HCEC 1CT (cell line): ENCODE measurements at regions not wholly inside any gene's neighbourhood (a gene's known extent, or its start where the extent isn't known, plus 50 kb on each side); places are given as distances from the start of the nearest gene placed in this dataset.

Source experiments
- DNase-seq: peaks from one replicate; pipeline ENCODE4 v3.0.0-alpha.2; 2017

DNA sequence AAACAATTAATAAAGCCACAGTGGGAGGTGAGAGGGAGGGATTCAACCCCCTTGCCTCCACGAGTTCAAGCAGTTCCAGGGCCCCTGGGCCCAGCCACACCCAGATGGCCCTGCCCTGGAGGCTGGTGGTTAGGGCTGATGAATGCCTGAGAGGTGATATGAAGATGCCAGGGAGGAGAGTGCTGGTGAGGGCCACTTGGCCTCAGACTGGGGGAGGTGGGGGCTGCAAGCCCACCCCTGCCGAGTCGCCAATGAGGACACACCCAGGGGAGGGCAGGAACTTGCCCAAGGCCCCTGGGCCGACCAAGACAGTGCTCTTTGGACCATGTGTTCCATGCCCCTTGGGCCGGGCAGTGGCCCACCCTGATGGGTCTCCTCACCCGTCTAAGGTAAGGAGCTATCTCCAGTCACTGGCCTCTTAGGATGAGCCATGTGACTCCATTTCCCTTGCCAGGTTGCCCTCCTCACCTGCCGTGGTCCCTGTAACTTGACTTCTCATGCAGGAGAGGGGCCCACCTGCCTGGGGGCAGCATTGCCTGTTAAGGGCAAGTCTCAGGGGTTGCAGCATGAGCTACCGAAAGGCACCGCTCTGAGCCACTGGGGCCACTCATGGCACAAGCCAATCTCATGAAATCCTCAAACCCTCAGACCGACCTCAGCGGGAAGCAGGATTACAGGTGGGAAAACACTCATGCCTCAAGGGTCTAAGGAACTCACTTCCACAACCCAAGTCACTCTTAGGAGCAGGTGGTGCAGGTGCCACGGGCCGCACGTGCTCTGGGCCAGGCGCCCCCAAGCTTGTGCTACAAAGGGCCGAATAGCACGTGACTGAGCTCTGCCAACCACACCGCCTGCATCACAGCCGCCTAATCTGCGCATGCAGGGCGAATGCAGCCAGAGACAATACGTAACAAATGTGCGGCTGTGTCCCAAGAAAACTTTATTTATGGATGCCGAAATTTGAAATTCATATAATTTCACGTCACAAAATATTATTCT is 147.4 kb upstream of the MLN start:
- no peak for DNase-seq

DNA sequence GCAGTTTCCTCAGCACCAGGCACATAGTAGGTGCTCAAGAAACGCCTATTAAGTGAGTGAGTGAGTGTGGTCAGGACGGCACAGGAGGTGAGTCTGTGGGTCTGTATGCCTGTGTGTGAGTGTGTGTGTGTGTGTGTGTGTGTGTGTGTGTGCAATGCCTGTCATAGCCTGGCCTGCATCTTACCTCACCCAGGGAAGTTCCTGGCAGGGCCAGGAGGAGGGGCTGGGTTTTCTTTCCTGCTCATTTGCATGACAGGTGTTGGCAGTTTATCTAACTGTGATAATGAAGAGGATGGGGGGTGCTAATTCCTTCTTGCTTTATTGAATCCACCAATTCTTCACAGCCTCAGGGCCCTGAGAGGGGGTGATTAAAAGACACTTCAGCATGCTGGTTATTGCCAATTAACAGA is 146.7 kb upstream of the MLN start:
- DNase-seq, result no peak

DNA sequence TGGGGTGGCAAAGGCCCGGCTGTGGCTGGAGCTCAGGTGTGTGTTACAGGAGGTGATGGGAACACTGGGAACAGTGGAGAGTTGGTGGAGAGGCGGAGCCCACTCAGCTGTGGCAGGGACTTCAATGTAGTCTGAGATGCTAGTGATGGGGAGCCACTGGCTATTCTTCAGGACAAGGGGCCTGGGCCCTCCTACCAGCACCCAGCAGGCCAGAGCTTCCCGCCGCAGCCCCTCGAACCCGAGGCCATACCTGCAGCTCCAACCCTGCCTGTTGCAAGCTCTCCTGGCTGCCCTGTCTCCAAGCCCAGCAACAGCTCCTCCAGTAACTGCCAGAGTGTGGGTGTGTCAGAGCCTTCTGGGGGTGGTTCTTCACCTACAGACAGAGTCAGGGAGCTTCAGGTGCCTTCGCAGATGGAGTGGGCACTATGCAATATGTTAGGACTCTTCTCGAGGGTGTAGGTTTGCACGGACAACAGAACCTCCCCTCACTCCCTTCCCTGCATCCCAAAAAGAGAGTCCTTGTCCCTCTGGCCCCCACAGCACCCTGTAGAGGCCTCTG is 146.2 kb upstream of the MLN start:
- no peak for DNase-seq

DNA sequence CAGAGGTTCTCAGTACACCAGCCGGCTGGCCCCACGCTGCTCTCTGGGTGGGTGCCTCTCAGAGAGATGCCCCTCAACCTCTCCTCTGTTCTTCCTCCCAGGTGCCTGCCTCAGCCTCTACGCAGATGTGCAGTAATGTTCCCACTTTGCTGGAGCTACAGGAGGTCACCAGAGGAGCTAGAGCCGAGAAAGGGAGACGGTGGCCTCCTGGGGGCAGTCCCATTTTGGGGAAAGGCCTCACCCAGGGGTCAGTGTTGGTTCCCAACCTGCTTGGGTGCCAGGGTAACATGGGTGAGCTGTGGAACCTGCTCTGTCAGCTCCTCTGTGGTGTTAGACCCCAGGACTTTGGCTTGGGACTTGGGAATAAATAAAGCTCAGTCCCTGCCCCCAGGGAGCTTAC is 145.3 kb upstream of the MLN start:
- DNase-seq, result no peak

DNA sequence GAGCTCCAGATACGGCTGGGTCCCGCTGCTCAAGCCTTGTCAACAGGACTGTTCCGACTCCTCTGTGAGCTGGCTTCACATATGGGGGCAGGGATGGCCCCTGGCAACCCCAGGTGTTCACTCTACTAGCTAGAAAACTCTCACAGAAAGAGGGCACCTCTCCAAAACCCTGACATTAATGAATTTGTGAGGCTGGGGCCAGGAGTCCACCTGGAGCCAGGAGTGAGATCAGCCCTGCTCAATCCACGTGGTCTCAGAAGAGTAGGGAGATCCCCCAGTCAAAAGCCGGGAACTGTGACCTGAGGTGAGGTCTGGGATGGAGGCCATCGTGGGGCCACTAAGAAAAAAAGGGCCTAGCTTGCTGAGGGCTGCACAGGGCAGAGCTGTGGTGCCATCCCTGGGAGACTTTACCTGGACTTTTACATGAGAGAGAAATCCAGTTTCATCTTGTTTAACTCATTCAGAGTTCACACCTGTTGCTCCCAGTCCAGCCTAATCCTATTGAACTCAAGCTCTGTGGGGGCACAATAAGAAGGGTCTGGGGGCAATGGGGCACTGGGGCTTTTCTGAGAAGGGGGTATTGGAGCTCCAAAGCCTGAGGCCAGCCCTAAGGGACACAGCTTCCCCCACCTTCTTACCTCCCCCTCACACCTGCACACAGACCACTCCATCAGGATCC is 144.3 kb upstream of the MLN start:
- DNase-seq, result no peak

DNA sequence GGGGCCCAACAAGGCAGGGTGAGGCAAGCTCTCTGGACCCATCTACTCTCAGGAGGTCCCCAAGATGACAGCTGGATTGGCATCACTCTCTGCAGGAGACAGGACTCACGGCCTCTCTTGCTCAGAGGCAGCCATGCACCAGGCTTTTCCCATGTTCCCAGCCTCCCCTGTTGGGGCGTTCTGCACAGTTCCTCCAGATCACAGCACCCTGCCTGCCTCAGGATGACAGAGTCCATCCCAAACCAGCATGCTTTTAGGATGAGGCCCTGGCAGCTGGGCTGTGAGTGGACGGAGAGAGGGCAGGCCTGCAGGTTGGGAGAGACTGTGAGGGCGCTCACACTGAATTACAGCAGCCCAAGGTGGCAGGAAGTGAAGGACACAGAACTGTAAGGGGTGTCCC is 143.2 kb upstream of the MLN start:
- DNase-seq, result no peak

DNA sequence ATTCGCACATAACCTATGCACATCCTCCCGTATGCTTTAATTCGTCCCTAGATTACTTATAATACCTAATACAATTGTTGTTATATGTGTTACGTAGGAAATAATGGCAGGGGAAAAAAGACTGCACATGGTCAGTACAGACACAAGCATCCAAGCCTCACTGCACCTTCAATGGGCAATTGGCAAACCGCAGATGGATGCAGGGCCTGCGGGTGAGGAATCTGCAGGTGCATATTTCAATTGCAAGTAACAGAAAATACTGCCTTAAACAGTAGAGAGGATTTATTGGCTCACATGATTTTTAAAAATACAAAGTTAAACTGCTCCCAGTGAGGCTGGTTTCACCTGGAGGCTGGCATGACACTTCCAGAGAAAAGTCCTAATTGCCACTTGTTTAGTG is 142.1 kb upstream of the MLN start:
- DNase-seq, result no peak

DNA sequence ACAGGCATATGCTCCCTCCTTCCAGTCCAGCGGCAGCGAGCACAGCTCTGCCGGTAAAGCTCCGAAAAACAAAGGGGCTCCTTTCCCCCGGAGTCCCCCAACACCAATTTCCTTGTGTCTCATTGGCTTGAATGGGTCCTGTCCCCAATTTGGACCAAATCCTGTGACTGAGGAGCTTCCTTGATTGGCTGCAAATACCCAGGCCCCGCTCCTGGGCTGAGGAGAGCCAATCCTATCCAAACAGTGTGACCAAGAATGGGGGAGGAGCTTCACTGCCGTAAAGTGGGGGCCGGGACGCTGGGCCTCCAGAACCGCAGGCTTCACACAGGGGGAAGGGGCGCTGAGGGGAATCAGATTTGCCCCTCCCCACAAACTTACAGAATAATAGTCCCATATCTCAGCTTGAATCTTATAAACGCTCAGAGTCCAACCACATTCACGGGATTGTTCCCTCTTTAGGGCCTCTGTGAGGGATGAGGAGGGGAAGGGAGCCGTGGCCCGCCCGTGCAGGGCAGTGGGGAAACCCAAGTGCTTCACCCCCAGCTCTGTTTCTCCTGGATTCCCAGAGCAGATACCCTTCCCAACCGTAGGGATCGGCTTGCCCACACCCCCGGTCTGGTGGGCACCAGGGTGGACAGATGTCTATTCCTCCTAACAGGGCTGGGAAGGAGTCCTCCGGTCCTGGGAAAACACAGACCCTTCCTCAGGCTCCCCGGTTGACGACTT is 141.0 kb upstream of the MLN start:
- no peak for DNase-seq

DNA sequence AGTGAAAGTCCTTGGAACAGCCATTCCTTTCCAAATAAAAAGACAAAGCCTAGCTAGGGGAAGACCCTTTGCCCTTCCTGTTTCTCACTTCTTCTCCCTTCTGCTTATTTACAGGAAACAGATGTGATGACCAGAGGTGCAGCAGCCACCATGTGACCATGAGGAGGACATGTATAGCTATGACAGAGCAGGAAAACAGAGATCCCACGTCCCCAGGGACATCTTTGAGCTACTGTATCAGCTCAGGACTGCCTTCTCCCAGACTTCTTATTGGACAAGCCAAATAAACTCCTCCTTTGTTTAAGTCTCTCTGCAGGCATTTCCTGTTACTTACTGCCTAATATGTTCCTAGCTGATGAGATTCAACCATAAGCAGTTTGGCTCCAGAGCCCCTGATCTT is 133.1 kb upstream of the MLN start:
- DNase-seq, result no peak

DNA sequence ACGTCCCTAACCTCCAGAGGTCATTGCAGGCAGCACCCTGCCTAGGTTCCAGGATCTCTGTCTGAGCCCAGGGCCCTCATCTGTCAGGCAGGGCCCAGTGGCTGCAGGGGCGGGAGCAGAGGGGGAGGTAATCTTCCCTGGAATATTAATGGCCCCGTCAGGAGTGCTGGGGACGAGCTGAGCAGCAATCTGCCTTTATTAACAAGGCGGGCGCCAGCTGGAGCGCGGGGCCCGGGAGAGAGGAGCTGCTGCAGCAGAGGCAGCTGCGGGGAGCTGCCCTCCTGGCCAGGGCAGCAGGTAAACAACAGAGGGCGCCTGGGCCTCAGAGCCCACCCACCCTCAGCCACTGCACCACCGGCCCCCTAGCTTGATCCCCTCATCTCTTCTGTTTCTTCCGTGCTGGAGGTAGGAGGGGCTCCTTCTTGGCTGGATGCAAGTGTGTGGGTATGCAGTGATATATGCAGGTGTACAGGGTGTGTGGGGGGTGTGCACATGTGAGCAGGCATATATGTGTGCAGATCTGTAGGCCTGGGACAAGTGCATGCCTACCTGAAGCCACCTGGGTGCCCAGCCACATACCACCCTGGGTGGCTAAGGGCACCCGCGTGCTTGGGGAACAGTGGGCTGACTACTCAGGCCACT is 131.8 kb upstream of the MLN start:
- no peak for DNase-seq

DNA sequence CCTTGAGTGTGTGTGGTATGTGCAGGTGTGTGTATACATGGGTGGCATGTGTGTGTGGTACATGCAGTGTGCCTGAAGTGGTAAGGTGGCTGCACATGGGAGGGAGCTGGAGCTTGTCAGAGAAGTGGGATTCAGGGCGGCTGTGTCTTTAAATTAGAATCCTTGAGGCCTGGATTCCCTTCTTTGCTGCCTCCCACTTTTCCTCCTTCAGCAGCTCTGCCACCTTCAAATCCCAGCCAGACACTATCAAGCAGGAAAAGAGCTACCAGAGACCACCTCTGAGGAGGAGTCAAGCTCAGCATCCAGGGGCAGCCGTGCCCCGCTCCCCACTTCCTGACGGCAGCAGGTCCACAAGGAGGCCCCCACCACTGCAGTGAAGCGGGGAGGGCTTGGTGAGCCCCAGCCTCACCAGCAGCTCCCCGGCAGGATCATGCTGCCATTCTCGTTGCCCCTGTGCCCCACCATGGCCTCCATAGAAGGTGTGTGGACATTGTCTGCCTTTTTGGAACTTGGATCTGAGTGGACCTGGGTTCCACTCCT is 131.0 kb upstream of the MLN start:
- DNase-seq, result no peak

DNA sequence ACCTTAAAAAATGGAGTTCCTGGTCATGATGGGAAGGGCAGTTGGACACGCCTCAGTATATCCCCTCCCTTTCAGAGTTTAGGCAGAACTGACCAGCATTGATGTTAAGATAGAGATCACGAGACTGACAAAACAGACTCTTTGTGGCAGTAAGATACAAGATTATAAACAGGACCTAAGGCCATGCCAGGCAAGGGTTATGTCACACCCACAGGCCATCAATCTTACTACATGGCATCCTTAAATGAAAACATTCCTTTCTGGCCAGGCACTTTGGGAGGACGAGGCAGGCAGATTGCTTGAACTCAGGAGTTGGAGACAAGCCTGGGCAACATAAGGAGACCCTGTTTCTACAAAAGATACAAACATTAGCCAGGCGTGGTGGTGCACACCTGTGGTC is 129.3 kb upstream of the MLN start:
- DNase-seq, result no peak

DNA sequence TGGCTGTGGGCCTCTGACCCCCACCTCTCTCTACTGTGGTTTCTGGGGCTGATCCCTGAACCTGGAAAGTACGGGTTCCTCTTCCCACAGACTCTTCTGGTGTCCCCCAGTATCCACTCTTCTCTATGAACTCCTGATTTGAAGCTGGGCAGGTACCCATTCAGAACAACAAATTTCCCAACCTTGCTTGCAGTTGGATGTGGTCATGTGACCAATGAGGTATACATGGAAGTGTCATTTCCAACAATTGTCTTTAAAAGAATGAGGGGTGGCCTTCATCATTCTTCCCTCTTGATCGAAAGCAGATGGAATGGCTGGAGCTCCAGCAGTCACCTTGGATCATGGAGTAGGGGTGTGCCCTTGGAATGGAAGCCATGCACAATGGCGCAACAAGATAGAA is 128.0 kb upstream of the MLN start:
- DNase-seq, result no peak

DNA sequence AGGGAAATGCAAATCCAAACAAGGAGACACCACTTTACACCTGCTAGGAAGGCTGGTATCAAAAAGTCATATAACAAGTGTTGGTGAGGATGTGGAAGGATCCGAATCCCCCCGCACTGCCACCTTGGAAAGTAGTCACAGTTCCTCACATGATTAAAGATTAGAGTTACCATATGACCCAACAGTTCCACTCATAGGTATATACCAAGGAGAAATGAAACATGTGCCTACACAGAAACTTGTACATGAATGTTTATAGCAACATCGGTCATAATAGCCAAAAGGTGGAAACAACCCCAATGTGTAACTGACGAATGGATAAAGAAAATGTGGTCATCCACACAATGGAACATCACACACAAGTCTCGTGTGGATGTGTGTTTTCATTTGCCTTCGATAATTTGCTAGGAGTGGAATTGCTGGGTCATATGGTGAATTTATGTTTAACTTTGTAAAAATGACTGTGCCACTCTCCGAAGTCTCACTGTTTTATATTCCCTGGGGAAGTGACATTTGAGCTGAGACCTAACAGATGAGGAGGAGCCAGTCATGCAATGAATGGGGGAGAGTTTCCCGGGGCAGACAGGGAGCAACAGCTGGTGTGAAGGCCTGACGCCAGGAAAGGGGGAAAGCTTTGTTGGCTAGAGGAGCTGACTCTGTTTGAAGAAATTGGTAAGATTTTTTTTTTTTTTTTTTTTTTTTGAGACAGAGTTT is 125.9 kb upstream of the MLN start:
- no peak for DNase-seq

DNA sequence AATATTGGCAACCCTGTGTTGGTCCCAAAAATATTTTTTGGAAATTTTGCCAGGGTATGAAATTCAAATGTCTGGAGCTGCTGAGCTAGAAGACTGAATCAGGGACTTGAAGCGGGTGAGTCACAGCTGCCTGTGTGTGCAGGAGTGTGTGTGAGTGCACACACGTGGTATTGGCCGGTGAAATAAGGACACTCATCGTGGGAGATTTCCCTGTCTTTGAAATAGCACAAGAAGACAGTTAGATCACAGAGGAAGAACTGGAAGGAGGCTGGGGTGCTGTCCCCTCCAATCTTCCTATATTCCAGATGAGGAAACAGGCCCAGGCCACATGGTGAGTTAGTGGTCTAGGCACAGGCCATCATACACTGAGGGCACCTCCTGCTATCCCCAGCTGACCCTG is 123.8 kb upstream of the MLN start:
- peak; percentile 76 for DNase-seq

DNA sequence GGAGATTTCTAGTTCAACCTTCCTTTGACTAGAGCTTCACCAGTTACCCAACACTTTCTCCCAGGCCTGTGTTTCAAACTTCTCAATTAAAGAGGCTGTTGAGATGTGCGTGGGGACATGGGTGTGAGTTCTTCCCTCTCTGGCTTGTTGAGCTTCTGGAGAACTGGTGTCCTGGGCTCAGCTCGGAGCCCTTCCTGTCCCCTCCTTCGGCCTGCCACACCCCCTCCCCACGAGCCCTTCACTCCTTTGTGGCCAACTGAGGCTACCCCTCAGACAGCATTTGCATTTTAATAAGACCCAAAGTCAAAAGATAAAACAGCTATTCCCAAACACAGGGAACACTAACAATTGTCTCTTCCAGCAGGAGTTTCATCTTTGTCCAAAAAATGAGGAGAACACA is 123.3 kb upstream of the MLN start:
- DNase-seq, result no peak

DNA sequence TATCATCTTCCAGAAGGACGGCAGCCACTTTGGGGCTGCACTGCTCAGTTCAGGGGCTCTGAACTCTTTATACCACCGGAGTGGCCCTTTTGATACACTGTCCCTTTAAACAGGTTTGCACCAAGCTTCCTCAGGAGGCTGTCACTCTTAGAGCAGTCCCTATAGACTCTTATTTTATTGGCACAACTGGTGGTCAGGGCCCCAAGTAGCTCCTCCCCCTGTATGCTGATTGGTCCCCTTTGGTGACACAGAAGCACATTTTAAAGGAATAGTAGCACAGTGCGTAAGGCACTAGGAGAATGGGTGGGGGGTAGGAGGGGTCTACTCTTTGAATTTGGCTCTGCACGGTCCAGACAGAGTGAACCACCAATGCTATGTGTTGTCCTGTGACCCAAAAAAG is 122.6 kb upstream of the MLN start:
- DNase-seq, result no peak

DNA sequence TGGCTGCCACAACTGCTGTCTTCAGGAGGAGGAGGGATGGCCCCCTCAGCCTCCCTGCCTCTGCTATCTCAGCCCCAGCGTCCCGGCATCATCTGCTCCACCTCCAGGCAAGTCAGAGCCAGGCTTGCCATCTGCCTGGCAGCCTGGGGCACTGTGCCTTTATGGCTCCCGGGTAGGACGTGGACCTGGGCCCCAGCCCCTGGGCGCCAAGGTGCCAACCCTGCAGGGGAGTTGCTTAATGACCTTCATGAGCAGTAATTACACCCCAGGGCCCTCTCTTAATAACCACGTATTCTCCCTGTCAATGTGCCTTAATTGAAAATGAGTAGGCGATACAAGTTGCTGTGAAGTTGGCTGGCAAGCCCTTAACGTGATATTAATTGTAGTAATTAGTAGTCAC is 122.1 kb upstream of the MLN start:
- no peak for DNase-seq

DNA sequence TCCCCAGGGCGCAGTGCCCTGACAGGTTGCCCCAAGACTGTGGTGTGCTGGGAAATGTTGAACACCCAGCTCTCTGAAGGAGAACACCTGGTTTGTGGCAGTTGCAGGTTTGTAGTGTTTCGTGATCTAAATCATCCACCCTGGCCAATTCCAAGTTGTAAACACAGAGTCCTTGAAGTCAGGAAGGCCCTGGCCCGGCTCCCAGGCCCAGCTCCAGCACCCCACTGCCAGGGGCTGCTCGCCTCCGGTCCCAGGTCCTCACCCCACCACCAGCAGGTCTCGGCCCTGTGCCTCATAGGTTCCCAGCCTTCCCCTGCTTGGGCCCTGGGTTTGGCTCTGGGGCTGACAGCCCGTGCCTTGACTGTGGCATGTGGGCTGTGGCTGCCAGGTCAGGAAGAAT is 121.4 kb upstream of the MLN start:
- DNase-seq, result no peak

DNA sequence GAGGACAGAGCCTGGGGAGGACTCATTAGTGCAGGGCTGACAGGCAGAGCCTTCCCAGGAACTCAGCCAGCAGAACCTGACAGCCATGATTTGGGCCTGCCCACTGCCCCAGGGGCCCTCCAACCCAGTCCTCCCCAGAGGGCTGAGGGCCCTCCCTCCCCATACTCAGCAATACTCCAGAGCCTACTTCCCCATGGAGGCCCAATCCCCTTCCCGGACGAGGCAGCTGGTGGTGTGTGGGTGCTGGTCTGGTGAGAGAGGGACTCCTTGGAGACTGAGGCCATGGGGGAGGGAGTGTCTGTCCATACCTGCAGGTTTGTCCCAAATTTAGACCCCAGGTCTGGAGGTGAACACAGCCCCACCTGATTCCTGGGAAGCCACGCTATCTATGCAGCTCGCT is 120.9 kb upstream of the MLN start:
- DNase-seq, result no peak

DNA sequence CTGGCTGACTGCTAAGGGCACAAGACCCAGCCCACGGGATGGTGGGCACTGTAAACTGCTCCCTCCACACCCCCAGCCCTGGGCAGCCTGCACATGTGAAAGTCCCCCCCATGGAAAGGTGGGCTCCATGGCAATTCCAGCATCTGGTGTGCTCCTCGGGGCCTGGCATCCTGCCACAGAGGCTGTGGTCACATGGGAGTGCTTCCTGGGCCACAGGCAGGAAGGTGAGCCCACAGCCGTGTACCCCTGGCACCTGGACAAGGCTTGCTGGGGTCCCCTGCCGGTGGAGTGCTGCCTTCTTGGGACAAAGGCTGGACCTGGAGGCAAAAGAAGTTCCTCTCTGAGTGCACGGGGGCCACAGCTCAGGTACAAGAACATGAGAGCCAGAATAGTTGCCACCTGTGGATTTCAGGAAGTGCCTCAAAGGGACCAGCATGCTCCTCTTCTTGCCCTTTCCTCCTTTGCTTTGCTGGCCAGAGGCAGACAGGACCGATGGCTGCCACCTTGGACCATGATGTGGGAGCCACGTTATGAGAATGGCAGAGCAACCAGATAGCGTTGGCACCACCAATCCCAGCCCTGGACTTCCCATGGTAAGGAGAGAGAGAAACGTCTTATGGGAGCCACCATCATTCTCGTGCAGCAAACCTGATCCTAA is 120.2 kb upstream of the MLN start:
- no peak for DNase-seq
